Thymus (tissue), 11 donors: ENCODE measurements at regions not wholly inside any gene's neighbourhood (a gene's known extent, or its start where the extent isn't known, plus 50 kb on each side); places are given as distances from the start of the nearest gene placed in this dataset.

Experiments
- DNase-seq, 9 donors: peaks; one replicate each; pipeline ENCODE4 v3.0.0-alpha.2; 2013; ENCODE audit warnings: low spot score in 9 of 9, low read depth in 6 of 9, missing footprints in 1 of 9
- H3K27ac ChIP-seq, 2 donors: one replicate each; pipeline ENCODE4 v1.5.1; 2013; ENCODE audit warnings: control low read depth in 1 of 2, low read depth in 1 of 2, low read length in 1 of 2, mild to moderate bottlenecking in 1 of 2, moderate library complexity in 1 of 2
- H3K27me3 ChIP-seq, 2 donors: one replicate each; pipeline ENCODE4 v1.5.1; 2013; ENCODE audit warnings: low read length in 1 of 2; ENCODE audit not compliant: control insufficient read depth in 2 of 2, insufficient read depth in 1 of 2
- H3K36me3 ChIP-seq, 2 donors: one replicate each; pipeline ENCODE4 v1.5.1; 2013; ENCODE audit warnings: low read length in 1 of 2, mild to moderate bottlenecking in 1 of 2, moderate library complexity in 1 of 2; ENCODE audit not compliant: control insufficient read depth in 2 of 2, insufficient read depth in 2 of 2
- H3K4me1 ChIP-seq, 2 donors: one replicate each; pipeline ENCODE4 v1.5.1; 2013; ENCODE audit warnings: low read length in 2 of 2; ENCODE audit not compliant: control insufficient read depth in 2 of 2, insufficient read depth in 2 of 2
- H3K4me3 ChIP-seq, 2 donors: one replicate each; pipeline ENCODE4 v1.5.1; 2013; ENCODE audit warnings: low read length in 2 of 2, control low read depth in 1 of 2, mild to moderate bottlenecking in 1 of 2
- H3K9me3 ChIP-seq, 2 donors: one replicate each; pipeline ENCODE4 v1.5.1; 2013; ENCODE audit warnings: low read length in 1 of 2, mild to moderate bottlenecking in 1 of 2; ENCODE audit not compliant: control insufficient read depth in 2 of 2, insufficient read depth in 1 of 2
- WGBS: extraction: QIAGEN DNeasy Blood & Tissue Kit; methylation state at CpG from one replicate; pipeline ENCODE4 v1.1.7; 2013; 5-methylcytosine and 5-hydroxymethylcytosine counted together
- donor health status: healthy.

- no peak overlapping the region for H3K27ac ChIP-seq
- no peak for DNase-seq
- WGBS: 97% methylated on average over 7 of the region's 7 CpGs
- H3K4me3 ChIP-seq: no peak overlapping the region
- H3K36me3 ChIP-seq: no peaks in the 10 kb centered on the region
- H3K27me3 ChIP-seq: no peaks in the 10 kb centered on the region
- peaks cover 0 to 8% of the 10 kb centered on the region in 2 donors for H3K9me3 ChIP-seq
- no peaks in the 10 kb centered on the region for H3K4me1 ChIP-seq
Measured at GRCh38 chr2:186433777-186434432, 52.2 kb upstream of the ZC3H15 start.
